T-helper 17 cell (primary cell): ENCODE measurements at regions not wholly inside any gene's neighbourhood (a gene's known extent, or its start where the extent isn't known, plus 50 kb on each side); places are given as distances from the start of the nearest gene placed in this dataset.

Experiments used
- ATAC-seq: fragments of 150-1000 bp; cut with Tn5 transposase; 2 replicates; pipeline ENCODE4 v1.10.0; 2021; ENCODE audit warnings: mild to moderate bottlenecking, moderate library complexity
- DNase-seq, 3 donors: peaks; one replicate each; pipeline versions ENCODE4 v3.0.0 to v3.0.0-alpha.2; 2020 to 2021
- H3K9me3 ChIP-seq: one replicate; pipeline ENCODE4 v1.7.0; 2013; ENCODE audit warnings: low read length, mild to moderate bottlenecking; ENCODE audit not compliant: control insufficient read depth, poor library complexity, severe bottlenecking
- H3K27ac Mint-ChIP-seq: one replicate; pipeline ENCODE4 v1.8.0; 2022; ENCODE audit warnings: mild to moderate bottlenecking, moderate library complexity, mixed read lengths
- H3K27me3 Mint-ChIP-seq: one replicate; pipeline ENCODE4 v1.8.0; 2022; ENCODE audit warnings: mixed read lengths
- H3K36me3 Mint-ChIP-seq: one replicate; pipeline ENCODE4 v1.8.0; 2022; ENCODE audit warnings: low read depth, mixed read lengths
- H3K4me1 Mint-ChIP-seq: one replicate; pipeline ENCODE4 v1.8.0; 2022; ENCODE audit warnings: mild to moderate bottlenecking, mixed read lengths
- H3K4me3 Mint-ChIP-seq: one replicate; pipeline ENCODE4 v1.8.0; 2022; ENCODE audit warnings: mild to moderate bottlenecking, moderate library complexity, mixed read lengths

DNA sequence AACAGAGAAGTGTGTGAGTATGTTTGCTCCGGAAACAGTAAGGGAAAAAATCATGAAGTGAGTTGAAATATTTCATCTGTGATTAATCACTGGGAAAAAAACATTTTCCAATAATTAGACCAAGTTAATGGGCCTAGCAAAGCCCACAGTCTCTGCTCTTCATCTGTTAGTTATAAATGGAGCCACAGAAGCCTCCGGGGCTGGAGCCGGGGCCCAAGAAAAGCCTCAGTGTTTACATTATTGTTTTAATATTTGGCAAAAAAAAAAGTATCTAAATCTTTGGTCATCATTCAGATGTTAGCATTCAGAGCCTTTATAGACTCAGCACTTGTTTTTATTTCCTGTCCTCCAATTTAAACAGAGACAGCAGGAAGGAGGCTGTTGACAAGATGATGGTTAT lies 115.0 kb downstream of the UBE2U start:
- Mint-ChIP-seq H3K4me1 (no peaks in the 10 kb centered on the region), H3K27me3 (peaks cover 13% of the 10 kb centered on the region), H3K4me3 (no peak overlapping the region), H3K36me3 (no peaks in the 10 kb centered on the region), H3K27ac (no peak overlapping the region)
- DNase-seq: no peak
- no peaks in the 10 kb centered on the region for H3K9me3 ChIP-seq
- ATAC-seq: no peak

DNA sequence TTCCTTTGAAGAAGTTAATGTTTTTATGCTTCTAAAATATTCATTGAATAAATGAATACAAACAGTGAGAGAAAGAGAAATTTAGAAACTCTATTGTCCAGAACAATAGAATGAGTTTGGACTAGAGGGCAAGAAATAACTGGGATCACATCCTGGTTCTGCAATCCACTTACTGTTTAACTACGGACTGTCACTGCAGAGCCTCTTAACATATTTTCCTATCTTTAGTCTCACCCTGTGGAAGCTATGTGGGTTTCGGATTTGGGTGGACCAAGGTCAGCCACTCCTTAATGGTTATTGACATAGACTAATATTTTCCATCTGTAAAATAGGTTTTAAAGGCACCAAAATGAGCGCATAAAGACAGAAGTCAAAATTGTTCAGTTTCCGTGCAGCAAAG lies 116.6 kb downstream of the UBE2U start:
- no peak for DNase-seq
- ATAC-seq: no peak
- Mint-ChIP-seq H3K4me3 (no peak overlapping the region), H3K4me1 (no peaks in the 10 kb centered on the region), H3K27me3 (peaks cover 23% of the 10 kb centered on the region), H3K27ac (no peak overlapping the region), H3K36me3 (no peaks in the 10 kb centered on the region)
- no peaks in the 10 kb centered on the region for H3K9me3 ChIP-seq

DNA sequence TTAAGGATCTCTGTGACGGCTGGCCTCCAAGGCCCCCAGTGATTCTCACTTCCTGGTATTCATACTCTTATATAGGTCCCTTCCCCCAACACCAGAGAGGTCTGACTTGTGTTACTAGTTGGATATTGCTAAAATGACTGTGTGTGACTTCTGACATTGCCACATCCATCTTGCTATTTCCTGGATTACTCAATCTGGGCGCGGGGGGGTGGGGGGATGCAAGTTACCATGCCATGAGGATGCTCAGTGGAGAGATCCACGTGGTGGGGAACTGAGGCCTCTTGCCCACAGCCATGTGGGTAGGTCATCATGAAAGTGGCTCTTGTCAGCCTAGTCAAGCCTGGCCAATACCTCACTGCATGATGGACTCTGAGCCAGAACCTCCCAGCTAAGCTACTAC lies 117.0 kb downstream of the UBE2U start:
- no peak for DNase-seq
- H3K9me3 ChIP-seq: no peaks in the 10 kb centered on the region
- no peak for ATAC-seq
- H3K27ac Mint-ChIP-seq: no peak overlapping the region
- no peaks in the 10 kb centered on the region for H3K36me3 Mint-ChIP-seq
- peaks cover 23% of the 10 kb centered on the region for H3K27me3 Mint-ChIP-seq
- no peak overlapping the region for H3K4me3 Mint-ChIP-seq
- H3K4me1 Mint-ChIP-seq: no peaks in the 10 kb centered on the region

DNA sequence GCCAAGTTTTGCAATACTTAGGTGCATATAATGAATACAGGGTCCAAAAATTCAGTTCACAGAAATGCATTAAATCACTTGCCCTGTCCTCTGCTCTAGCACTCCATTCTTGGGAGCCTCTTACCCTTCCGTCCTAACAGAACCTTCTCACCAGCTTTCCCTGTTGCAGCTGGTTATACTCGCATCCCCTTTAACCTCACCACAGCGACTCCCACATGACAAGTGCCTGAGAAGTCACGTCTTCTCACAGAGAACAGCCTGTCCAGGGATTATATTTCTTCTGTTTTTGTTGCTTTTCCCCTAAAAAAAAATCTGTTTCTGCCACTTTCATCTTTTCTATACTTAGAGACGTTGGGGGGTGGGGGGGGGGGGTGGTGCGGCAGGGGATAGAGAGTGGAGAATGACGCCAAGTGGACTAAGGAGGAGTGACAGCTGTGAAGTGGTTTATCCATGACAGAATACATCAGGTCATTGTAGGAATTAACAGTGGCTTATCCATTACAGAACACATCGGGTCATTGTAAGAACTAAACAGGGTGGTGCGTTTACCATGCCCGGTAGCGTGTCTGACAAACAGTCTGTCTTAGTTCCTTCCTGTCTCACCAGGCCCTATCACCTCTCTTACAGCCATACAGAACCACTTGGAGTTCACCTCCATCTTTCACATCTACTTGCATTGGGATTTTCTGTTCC lies 117.6 kb downstream of the UBE2U start:
- Mint-ChIP-seq H3K4me3 (no peak overlapping the region), H3K27ac (no peak overlapping the region), H3K27me3 (peaks cover 23% of the 10 kb centered on the region), H3K36me3 (no peaks in the 10 kb centered on the region), H3K4me1 (no peaks in the 10 kb centered on the region)
- DNase-seq: no peak
- no peak for ATAC-seq
- H3K9me3 ChIP-seq: no peaks in the 10 kb centered on the region

DNA sequence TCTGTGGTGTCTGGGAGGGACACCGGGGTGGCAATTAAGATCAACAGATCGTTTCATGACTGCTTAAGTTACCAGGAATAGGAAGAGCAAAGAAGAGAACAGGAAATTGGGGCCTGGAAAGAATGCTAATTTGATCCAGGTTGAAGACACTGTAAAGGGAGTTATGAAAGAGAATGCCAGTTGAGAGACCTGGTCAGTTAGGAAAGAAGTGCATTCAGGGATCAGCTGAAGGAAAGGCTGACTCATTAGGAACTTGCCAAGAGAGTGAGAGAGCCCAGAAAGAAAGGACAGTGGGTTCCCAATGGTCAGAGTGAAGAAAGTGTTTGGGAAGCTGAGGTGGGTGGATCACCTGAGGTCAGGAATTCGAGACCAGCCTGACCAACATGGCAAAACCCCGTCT lies 119.6 kb downstream of the UBE2U start:
- H3K36me3 Mint-ChIP-seq: peaks cover 2% of the 10 kb centered on the region
- H3K27ac Mint-ChIP-seq: no peak overlapping the region
- ATAC-seq (no peak), DNase-seq (no peak)
- H3K9me3 ChIP-seq: no peaks in the 10 kb centered on the region
- H3K27me3 Mint-ChIP-seq: peaks cover 35% of the 10 kb centered on the region
- H3K4me1 Mint-ChIP-seq: no peaks in the 10 kb centered on the region
- no peak overlapping the region for H3K4me3 Mint-ChIP-seq

DNA sequence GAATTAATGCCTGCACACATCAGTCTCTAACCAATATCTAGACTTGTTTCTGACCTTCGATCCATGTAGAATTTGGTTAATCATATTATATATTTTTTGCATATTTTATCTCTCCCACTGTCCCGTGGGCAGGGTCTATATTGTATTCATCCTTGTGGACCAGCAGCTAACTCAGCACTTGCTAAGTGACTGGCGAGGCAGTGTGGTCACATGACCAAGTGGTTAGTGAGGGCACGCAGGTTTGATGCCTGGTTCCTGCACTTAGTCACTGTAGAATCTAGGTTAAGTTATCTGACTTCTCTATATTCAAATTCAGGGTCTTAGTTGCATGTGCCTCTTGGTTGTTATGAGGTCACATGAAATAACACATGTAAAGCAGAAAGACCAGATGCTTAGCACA lies 120.5 kb downstream of the UBE2U start:
- ATAC-seq (no peak), DNase-seq (no peak)
- Mint-ChIP-seq H3K4me3 (no peak overlapping the region), H3K36me3 (peaks cover 2% of the 10 kb centered on the region), H3K27me3 (peaks cover 35% of the 10 kb centered on the region), H3K27ac (no peak overlapping the region), H3K4me1 (no peaks in the 10 kb centered on the region)
- no peaks in the 10 kb centered on the region for H3K9me3 ChIP-seq

DNA sequence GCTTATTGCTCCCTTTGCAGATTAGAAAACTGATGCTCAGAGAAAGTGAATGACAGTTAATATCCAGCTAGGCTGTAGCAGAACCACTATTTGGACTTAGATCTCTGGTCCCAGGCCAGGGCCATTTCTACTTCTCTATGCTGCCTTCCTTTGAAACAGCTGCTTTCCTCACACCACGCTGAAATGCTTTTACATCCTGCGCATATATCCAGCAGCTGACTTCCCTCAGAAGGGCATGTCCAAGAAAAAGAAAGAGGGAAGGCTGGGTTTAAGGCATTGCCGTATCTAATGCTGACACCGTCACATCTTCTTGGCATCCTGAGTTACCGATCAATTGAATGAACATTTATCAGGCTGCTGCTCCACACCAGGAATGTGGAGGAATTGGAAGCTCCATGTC lies 122.4 kb downstream of the UBE2U start:
- no peaks in the 10 kb centered on the region for H3K9me3 ChIP-seq
- H3K27me3 Mint-ChIP-seq: peaks cover 44% of the 10 kb centered on the region
- H3K27ac Mint-ChIP-seq: no peak overlapping the region
- H3K4me3 Mint-ChIP-seq: no peak overlapping the region
- H3K36me3 Mint-ChIP-seq: peaks cover 2% of the 10 kb centered on the region
- no peaks in the 10 kb centered on the region for H3K4me1 Mint-ChIP-seq
- ATAC-seq (no peak), DNase-seq (no peak)

DNA sequence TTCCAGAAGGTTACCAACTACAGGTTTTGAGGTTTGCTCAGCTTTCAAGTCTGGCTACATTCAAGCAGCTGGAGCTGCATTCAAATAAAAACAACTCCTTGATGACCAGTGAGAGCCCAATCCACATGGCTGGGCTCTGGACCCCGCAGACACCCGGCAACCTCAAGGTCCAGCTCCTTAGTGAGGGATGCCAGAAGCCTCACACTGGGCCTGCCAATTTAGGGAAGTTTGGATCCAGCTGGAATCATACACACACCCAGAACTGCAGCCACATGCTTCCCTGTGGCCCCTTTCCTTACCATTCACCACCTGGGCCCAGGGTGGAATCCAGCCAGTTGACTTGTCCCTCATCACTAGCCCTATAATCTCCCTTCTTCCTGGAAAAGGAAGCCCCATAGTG lies 123.7 kb downstream of the UBE2U start:
- H3K27ac Mint-ChIP-seq: no peak overlapping the region

DNA sequence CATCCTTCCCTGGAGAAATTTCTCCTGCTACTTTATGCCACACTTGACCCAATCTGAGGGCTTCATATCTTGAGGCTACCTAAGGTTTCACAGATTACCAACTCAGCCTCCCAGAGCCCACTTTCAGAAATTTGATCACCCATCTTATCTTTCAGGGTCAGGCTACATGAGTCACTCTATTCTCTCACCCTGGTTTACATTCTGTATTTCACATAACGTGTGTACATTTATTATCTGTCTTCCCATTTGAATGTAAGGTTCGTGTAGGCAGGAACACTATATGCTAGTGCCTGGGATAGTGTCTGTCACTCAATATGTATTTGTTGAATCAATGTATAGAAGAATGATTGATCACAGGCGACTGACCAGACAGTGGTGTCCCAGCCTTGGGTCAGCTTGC lies 124.8 kb downstream of the UBE2U start:
- DNase-seq: no peak
- no peak overlapping the region for H3K4me3 Mint-ChIP-seq
- ATAC-seq: no peak
- peaks cover 44% of the 10 kb centered on the region for H3K27me3 Mint-ChIP-seq
- no peaks in the 10 kb centered on the region for H3K9me3 ChIP-seq
- H3K4me1 Mint-ChIP-seq: no peaks in the 10 kb centered on the region
- H3K27ac Mint-ChIP-seq: no peak overlapping the region
- H3K36me3 Mint-ChIP-seq: peaks cover 2% of the 10 kb centered on the region

More for the DNA sequence above, 123.7 kb downstream of the UBE2U start:
- Mint-ChIP-seq H3K4me1 (no peaks in the 10 kb centered on the region), H3K27me3 (peaks cover 44% of the 10 kb centered on the region), H3K36me3 (peaks cover 2% of the 10 kb centered on the region), H3K4me3 (no peak overlapping the region)
- ATAC-seq: no peak
- no peaks in the 10 kb centered on the region for H3K9me3 ChIP-seq
- DNase-seq: no peak

DNA sequence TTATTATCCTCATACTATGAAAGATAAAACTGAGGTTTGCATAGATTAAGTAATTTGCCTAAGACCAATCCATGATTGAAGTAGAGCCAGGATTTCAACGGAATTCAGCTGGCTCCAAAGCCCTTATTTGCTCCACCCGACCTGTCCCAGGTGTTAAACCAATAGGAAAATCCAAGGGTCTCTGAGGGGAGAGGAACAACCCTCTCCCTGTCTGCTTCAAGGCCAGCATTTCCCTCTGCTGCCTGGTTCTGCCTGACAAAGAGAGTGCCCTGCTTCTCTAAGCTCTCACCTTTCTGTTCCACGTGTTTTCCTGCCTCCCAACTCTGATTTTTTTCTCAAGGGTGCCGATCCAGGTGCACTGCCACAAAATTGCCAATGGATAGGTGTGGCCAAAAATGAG lies 127.4 kb downstream of the UBE2U start:
- H3K4me3 Mint-ChIP-seq: no peak overlapping the region
- peaks cover 34% of the 10 kb centered on the region for H3K27me3 Mint-ChIP-seq
- ATAC-seq (no peak), DNase-seq (no peak)
- H3K9me3 ChIP-seq: no peaks in the 10 kb centered on the region
- H3K36me3 Mint-ChIP-seq: peaks cover 2% of the 10 kb centered on the region
- H3K27ac Mint-ChIP-seq: no peak overlapping the region
- no peaks in the 10 kb centered on the region for H3K4me1 Mint-ChIP-seq

DNA sequence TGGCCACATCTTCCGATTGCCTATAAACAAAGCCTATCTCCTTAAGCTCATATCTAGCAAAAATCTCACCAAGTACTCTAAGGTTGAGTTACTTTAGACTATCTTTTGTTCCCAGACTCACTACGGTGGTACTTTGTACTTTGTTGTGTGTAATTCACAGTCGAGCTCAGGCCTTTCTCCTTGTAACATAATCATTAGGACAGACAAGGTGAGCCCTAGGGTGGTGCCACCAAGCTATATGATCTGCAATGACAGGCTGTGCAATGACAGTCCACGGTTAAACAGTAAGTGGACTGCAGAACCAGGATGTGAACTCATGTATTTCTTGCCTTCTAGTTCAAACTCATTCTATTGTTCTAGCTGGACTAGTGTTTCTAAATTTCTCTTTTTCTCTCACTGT lies 132.2 kb downstream of the UBE2U start:
- Mint-ChIP-seq H3K4me3 (no peak overlapping the region), H3K36me3 (no peaks in the 10 kb centered on the region), H3K27me3 (no peaks in the 10 kb centered on the region), H3K4me1 (no peaks in the 10 kb centered on the region), H3K27ac (no peak overlapping the region)
- no peaks in the 10 kb centered on the region for H3K9me3 ChIP-seq
- ATAC-seq: no peak
- no peak for DNase-seq

DNA sequence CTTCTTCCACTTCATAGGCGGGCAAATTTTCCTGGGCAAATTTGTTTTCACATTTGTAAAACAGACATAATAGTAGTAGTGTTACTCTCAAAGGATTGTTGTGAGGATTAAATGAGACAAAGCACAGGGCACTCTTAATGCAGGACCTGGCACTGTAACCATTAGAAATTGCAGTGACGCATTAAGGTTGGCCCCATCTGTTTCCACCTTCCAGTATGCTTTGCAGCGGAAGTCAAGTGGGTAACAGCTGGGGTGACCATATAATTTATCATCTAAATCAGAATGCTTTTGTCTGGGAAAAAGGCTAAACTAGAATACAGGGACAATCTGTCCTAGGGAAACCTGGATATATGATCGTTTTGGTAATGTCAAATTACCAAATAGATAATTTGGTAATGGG lies 132.5 kb upstream of the CACHD1 start:
- peaks cover 6% of the 10 kb centered on the region for H3K27me3 Mint-ChIP-seq
- ATAC-seq (no peak), DNase-seq (no peak)
- no peaks in the 10 kb centered on the region for H3K36me3 Mint-ChIP-seq
- H3K4me1 Mint-ChIP-seq: no peaks in the 10 kb centered on the region
- no peak overlapping the region for H3K4me3 Mint-ChIP-seq
- H3K27ac Mint-ChIP-seq: no peak overlapping the region
- no peaks in the 10 kb centered on the region for H3K9me3 ChIP-seq

DNA sequence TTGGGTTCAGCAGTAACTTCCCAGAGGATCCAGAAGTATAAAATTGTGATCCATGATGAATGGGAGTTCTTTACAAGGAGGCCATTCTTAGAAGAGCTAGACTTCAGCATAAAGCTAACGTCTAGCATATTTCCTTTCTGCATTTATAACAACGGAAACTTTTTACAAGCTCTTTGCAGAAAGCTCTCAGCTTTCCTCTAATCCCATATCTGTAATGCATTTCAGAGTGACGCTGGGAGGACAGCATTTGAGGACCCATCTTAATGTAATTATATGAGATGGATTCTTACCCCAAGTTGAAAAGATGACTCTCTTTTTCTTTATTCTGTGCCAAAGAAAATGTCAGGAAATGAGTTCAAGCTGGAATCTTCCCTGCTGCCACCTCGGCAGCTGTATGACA lies 132.0 kb upstream of the CACHD1 start:
- H3K9me3 ChIP-seq: no peaks in the 10 kb centered on the region
- Mint-ChIP-seq H3K27ac (no peak overlapping the region), H3K4me3 (no peak overlapping the region), H3K4me1 (no peaks in the 10 kb centered on the region), H3K27me3 (peaks cover 10% of the 10 kb centered on the region), H3K36me3 (no peaks in the 10 kb centered on the region)
- ATAC-seq (no peak), DNase-seq (no peak)

DNA sequence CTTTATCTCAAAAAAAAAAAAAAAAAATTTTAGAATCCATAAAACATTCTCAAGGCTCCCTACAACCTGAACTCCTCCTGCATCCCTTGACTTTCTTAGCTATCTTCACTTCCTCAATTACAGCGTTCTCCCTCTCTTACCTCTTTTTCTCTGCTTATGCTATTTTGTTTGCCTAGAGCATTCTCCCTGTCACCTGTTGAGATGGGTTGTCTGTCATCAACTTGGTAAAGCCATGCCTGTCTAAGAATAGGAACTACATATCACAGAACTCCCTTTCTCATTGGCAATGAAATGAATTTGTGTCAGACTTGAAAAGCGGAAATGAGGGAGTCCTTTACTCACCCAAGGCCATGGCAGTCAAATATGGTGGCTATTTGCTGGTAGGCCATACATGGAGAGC lies 129.6 kb upstream of the CACHD1 start:
- DNase-seq (no peak), ATAC-seq (no peak)
- H3K9me3 ChIP-seq: no peaks in the 10 kb centered on the region
- Mint-ChIP-seq H3K27me3 (peaks cover 15% of the 10 kb centered on the region), H3K4me3 (no peak overlapping the region), H3K36me3 (no peaks in the 10 kb centered on the region), H3K4me1 (no peaks in the 10 kb centered on the region), H3K27ac (no peak overlapping the region)
